ENCODE measurements at regions not wholly inside any gene's neighbourhood (a gene's known extent, or its start where the extent isn't known, plus 50 kb on each side); places are given as distances from the start of the nearest gene placed in this dataset.

- TF ChIP-seq CTCF (IDR thresholded peaks at IDR 0.05; ENCODE audit: low read length) (no peak), EZH2 (IDR thresholded peaks at IDR 0.05; ENCODE audit: borderline replicate concordance, low read length) (no peak)
These were observed 472.8 kb upstream of the CELF2 start for GRCh38 chr10:10544890-10545289.
